HL-60 (cell line): ENCODE measurements at regions not wholly inside any gene's neighbourhood (a gene's known extent, or its start where the extent isn't known, plus 50 kb on each side); places are given as distances from the start of the nearest gene placed in this dataset.

Source experiments
- DNase-seq, 2 experiments: peaks; one replicate each; pipeline ENCODE4 v3.0.0-alpha.2; 2010 to 2020; ENCODE audit warnings: low read depth in 1 of 2, low spot score in 1 of 2
- H3K27ac ChIP-seq: fragments of 250-450 bp; sonication (Bioruptor Pico); replicated peaks from 2 replicates; pipeline ENCODE4 v1.5.1; 2020; ENCODE audit warnings: mild to moderate bottlenecking, moderate library complexity
- H3K27me3 ChIP-seq: fragments of 250-450 bp; sonication (Bioruptor Pico); 2 replicates; pipeline ENCODE4 v1.5.1; 2021; ENCODE audit warnings: mild to moderate bottlenecking, moderate library complexity; ENCODE audit not compliant: insufficient read depth, poor library complexity, severe bottlenecking
- H3K4me3 ChIP-seq: replicated peaks from 2 replicates; pipeline ENCODE4 v1.5.1; 2011; ENCODE audit warnings: mild to moderate bottlenecking, control low read depth, low read length; ENCODE audit not compliant: insufficient read depth
- CTCF ChIP-seq: IDR thresholded peaks from one replicate; pipeline ENCODE4 v1.5.1; 2011; ENCODE audit warnings: low read length, control low read depth, inconsistent platforms; ENCODE audit not compliant: insufficient read depth
- GABPA ChIP-seq: IDR thresholded peaks from 2 replicates; pipeline ENCODE4 v1.6.1; 2012; ENCODE audit warnings: low read depth
- POLR2AphosphoS5 ChIP-seq: IDR thresholded peaks from 2 replicates; pipeline ENCODE4 v1.6.1; 2012; ENCODE audit warnings: low read depth
- REST ChIP-seq: IDR thresholded peaks from 2 replicates; pipeline ENCODE4 v1.6.1; 2012; ENCODE audit warnings: low read depth; ENCODE audit not compliant: insufficient replicate concordance
- SPI1 ChIP-seq: IDR thresholded peaks from 2 replicates; pipeline ENCODE4 v1.6.1; 2012; ENCODE audit warnings: low read depth, mild to moderate bottlenecking, borderline replicate concordance

- Histone ChIP-seq H3K4me3 (no peak overlapping the region), H3K27ac (no peak overlapping the region), H3K27me3 (no peaks in the 10 kb centered on the region)
- DNase-seq: no peak
- no peak for TF ChIP-seq SPI1
- no peak for TF ChIP-seq CTCF
- TF ChIP-seq REST: no peak
These were observed 156.8 kb upstream of the LYZL1 start for GRCh38 chr10:29131952-29132547.

GRCh38 chr10:29132551-29133111 lies 156.2 kb upstream of the LYZL1 start:
- no peaks in the 10 kb centered on the region for H3K27me3 ChIP-seq
- H3K4me3 ChIP-seq: no peak overlapping the region
- H3K27ac ChIP-seq: no peak overlapping the region
- TF ChIP-seq REST (no peak), POLR2AphosphoS5 (no peak), GABPA (no peak), CTCF (no peak)
- no peak for DNase-seq

GRCh38 chr10:29135337-29135736 lies 153.5 kb upstream of the LYZL1 start:
- no peak for TF ChIP-seq SPI1
- TF ChIP-seq GABPA: no peak
- TF ChIP-seq CTCF: no peak
- TF ChIP-seq POLR2AphosphoS5: no peak
- no peak for TF ChIP-seq REST
- DNase-seq: no peak
- Histone ChIP-seq H3K4me3 (no peak overlapping the region), H3K27me3 (no peaks in the 10 kb centered on the region), H3K27ac (no peak overlapping the region)
